ENCODE measurements at regions not wholly inside any gene's neighbourhood (a gene's known extent, or its start where the extent isn't known, plus 50 kb on each side); places are given as distances from the start of the nearest gene placed in this dataset.

DNA sequence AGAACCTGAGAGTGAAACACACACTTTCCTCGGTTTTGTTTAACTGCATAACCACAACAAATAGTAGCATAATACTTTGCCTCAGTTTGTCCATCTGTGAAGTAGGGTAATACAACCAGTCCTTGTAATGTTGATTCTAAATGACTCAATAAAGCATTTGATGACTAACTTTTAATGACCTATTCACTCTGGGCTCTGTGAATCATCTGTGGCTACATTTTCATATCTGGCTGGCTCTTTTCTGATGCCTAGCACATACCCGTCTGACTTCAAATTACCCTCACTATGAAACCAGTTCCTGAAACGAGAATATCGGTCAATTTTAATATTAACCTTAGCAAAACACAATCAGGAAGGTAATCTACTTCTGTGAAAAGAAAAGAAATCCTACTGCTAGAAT is 151.0 kb downstream of the SH2D1A start:
- TF ChIP-seq, protein P1, sequence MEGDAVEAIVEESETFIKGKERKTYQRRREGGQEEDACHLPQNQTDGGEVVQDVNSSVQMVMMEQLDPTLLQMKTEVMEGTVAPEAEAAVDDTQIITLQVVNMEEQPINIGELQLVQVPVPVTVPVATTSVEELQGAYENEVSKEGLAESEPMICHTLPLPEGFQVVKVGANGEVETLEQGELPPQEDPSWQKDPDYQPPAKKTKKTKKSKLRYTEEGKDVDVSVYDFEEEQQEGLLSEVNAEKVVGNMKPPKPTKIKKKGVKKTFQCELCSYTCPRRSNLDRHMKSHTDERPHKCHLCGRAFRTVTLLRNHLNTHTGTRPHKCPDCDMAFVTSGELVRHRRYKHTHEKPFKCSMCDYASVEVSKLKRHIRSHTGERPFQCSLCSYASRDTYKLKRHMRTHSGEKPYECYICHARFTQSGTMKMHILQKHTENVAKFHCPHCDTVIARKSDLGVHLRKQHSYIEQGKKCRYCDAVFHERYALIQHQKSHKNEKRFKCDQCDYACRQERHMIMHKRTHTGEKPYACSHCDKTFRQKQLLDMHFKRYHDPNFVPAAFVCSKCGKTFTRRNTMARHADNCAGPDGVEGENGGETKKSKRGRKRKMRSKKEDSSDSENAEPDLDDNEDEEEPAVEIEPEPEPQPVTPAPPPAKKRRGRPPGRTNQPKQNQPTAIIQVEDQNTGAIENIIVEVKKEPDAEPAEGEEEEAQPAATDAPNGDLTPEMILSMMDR (IDR thresholded peaks at IDR 0.05): no peak
- TF ChIP-seq POLR2A (IDR thresholded peaks at IDR 0.05): no peak
